Activated B cell treated with CpG ODN at 0.5 μM for 24 hours (primary cell): ENCODE measurements at regions not wholly inside any gene's neighbourhood (a gene's known extent, or its start where the extent isn't known, plus 50 kb on each side); places are given as distances from the start of the nearest gene placed in this dataset.
"Not testable (repeated sequence)": the region's sequence is repeated elsewhere in the genome, so short reads cannot be mapped to it uniquely, and the experiment has no call there.

Experiments used
- ATAC-seq: fragments of 200-7000 bp; cut with Tn5 transposase; one replicate; pipeline ENCODE4 v1.10.0; 2021; ENCODE audit warnings: low read depth, mild to moderate bottlenecking, moderate library complexity
- CTCF ChIA-PET: fragments of 350-600 bp; sonication (Branson Sonifier 250); formaldehyde crosslinking; loops from one replicate; lab custom pipeline; 2021; ENCODE audit warnings: antibody characterized with exemption; lab: Charles Lee
- POLR2A ChIA-PET: fragments of 350-600 bp; sonication (Branson Sonifier 250); formaldehyde crosslinking; loops from one replicate; lab custom pipeline; 2021; ENCODE audit warnings: antibody characterized with exemption; lab: Charles Lee
- DNase-seq: peaks from one replicate; pipeline ENCODE4 v3.0.0; 2022
- H3K27ac Mint-ChIP-seq: one replicate; pipeline ENCODE4 v1.8.0; 2020; ENCODE audit warnings: mixed read lengths
- H3K27me3 Mint-ChIP-seq: one replicate; pipeline ENCODE4 v1.8.0; 2021; ENCODE audit warnings: mixed read lengths
- H3K36me3 Mint-ChIP-seq: one replicate; pipeline ENCODE4 v1.8.0; 2021; ENCODE audit warnings: low read depth, mixed read lengths
- H3K4me1 Mint-ChIP-seq: one replicate; pipeline ENCODE4 v1.8.0; 2021; ENCODE audit warnings: mixed read lengths
- H3K4me3 Mint-ChIP-seq: one replicate; pipeline ENCODE4 v1.8.0; 2020; ENCODE audit warnings: mild to moderate bottlenecking, mixed read lengths
- H3K9me3 Mint-ChIP-seq: one replicate; pipeline ENCODE4 v1.8.0; 2020; ENCODE audit warnings: mixed read lengths
- CTCF ChIP-seq: fragments of 200-600 bp; IDR thresholded peaks from one replicate; pipeline ENCODE4 v1.8.0; 2022; ENCODE audit warnings: antibody characterized with exemption, mild to moderate bottlenecking
- intact Hi-C: fragments of 100-400 bp; cut with micrococcal nuclease; formaldehyde crosslinking; loops from one replicate; pipeline ENCODE4 v1.15.1; 2024

GRCh38 chr2:126288362-126288761 lies 367.6 kb upstream of the GYPC start:
- CTCF ChIA-PET, result no interaction called here
- H3K36me3 Mint-ChIP-seq, result no peaks in the 10 kb centered on the region
- H3K27ac Mint-ChIP-seq, result no peak overlapping the region
- intact Hi-C loops, result no loop called here
- no peaks in the 10 kb centered on the region for H3K9me3 Mint-ChIP-seq
- no peaks in the 10 kb centered on the region for H3K27me3 Mint-ChIP-seq
- ATAC-seq (no peak), DNase-seq (no peak)
- POLR2A ChIA-PET, result no interaction called here
- no peaks in the 10 kb centered on the region for H3K4me1 Mint-ChIP-seq
- no peak overlapping the region for H3K4me3 Mint-ChIP-seq
- TF ChIP-seq CTCF, result no peak

- H3K36me3 Mint-ChIP-seq, intact Hi-C loops, H3K27me3 Mint-ChIP-seq, POLR2A ChIA-PET, H3K4me3 Mint-ChIP-seq, ATAC-seq, DNase-seq, CTCF ChIA-PET, H3K4me1 Mint-ChIP-seq, H3K27ac Mint-ChIP-seq, H3K9me3 Mint-ChIP-seq: not testable (repeated sequence)
Measured at GRCh38 chr2:126293962-126294361, 362.0 kb upstream of the GYPC start.

- no peaks in the 10 kb centered on the region for H3K27me3 Mint-ChIP-seq
- intact Hi-C loops, result no loop called here
- ChIA-PET CTCF (no interaction called here), POLR2A (no interaction called here)
- no peaks in the 10 kb centered on the region for H3K9me3 Mint-ChIP-seq
- TF ChIP-seq CTCF, result no peak
- no peaks in the 10 kb centered on the region for H3K36me3 Mint-ChIP-seq
- no peak overlapping the region for H3K27ac Mint-ChIP-seq
- H3K4me1 Mint-ChIP-seq, result no peaks in the 10 kb centered on the region
- DNase-seq, result no peak
- no peak for ATAC-seq
- no peak overlapping the region for H3K4me3 Mint-ChIP-seq
Measured at GRCh38 chr2:126299469-126299976, 356.4 kb upstream of the GYPC start.

- Mint-ChIP-seq H3K4me3 (no peak overlapping the region), H3K27me3 (no peaks in the 10 kb centered on the region), H3K4me1 (no peaks in the 10 kb centered on the region), H3K36me3 (no peaks in the 10 kb centered on the region), H3K9me3 (no peaks in the 10 kb centered on the region), H3K27ac (no peak overlapping the region)
- ATAC-seq, result no peak
- ChIA-PET POLR2A (no interaction called here), CTCF (no interaction called here)
- no peak for DNase-seq
- intact Hi-C loops, result no loop called here
- TF ChIP-seq CTCF, result no peak
Measured at GRCh38 chr2:126300348-126300747, 355.6 kb upstream of the GYPC start.

GRCh38 chr2:126302043-126302442 lies 353.9 kb upstream of the GYPC start:
- CTCF ChIA-PET, result no interaction called here

More at GRCh38 chr2:126302043-126302442, 353.9 kb upstream of the GYPC start:
- Mint-ChIP-seq H3K9me3 (no peaks in the 10 kb centered on the region), H3K27me3 (no peaks in the 10 kb centered on the region), H3K27ac (no peak overlapping the region), H3K4me1 (no peaks in the 10 kb centered on the region), H3K4me3 (no peak overlapping the region), H3K36me3 (no peaks in the 10 kb centered on the region)
- no peak for TF ChIP-seq CTCF
- ATAC-seq (no peak), DNase-seq (no peak)
- intact Hi-C loops, result no loop called here
- POLR2A ChIA-PET, result no interaction called here
